Activated CD4-positive, alpha-beta T cell treated with anti-CD3 and anti-CD28 coated beads, Interleukin-2, Interleukin-4, amounts not matched to agents 100 ng/mL and 50 ng/mL, durations not matched to agents 16 hours and 8 hours (primary cell): ENCODE measurements at regions not wholly inside any gene's neighbourhood (a gene's known extent, or its start where the extent isn't known, plus 50 kb on each side); places are given as distances from the start of the nearest gene placed in this dataset.
"Not testable (repeated sequence)": the region's sequence is repeated elsewhere in the genome, so short reads cannot be mapped to it uniquely, and the experiment has no call there.

Source experiments
- DNase-seq: peaks from one replicate; pipeline ENCODE4 v3.0.0-alpha.2; 2020; ENCODE audit warnings: low spot score

DNA sequence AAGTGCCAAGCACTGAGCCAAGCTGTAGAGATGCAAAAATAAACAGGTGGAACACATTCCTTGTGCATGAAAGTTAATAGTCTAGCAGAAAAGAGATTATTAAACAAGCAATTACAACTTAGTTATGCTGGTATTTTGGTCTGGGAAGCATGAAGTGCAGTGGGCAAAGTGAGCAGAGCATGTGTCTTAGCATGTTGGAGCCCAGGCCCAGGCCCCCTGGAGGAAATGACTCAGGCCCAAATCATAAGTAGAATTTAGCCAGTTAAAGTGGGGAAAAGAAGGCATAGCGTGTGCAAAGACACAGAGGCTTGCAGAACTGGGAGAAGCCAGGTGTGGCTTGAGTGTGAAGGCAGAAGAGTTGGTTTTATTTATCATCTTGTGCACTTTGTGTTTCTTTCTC is 163.8 kb upstream of the ATP11B start:
- DNase-seq: no peak

GRCh38 chr3:182631183-182632076 is 161.9 kb upstream of the ATP11B start:
- no peak for DNase-seq

- DNase-seq: no peak
Measured at GRCh38 chr3:182632077-182632393, 161.3 kb upstream of the ATP11B start.

DNA sequence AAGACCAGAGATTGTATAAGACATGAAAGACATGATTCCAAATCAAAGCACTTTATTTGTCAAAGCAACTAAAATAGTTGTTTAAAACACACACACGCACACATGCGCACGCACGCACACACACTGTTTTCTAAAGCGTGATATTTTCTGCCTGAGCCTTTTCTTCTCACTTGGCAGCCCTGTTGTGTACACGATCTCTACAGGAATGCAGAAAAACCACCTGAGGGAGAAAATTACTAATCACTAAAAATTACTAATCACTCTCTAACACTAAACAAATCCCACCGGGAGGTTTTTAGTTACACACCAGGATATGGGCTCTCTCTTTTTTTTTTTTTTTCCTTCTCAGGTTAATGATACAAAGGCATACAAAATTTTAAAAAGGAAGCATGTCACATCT is 160.1 kb upstream of the ATP11B start:
- DNase-seq: no peak

- no peak for DNase-seq
Measured at GRCh38 chr3:182636646-182637045, 156.7 kb upstream of the ATP11B start.

DNA sequence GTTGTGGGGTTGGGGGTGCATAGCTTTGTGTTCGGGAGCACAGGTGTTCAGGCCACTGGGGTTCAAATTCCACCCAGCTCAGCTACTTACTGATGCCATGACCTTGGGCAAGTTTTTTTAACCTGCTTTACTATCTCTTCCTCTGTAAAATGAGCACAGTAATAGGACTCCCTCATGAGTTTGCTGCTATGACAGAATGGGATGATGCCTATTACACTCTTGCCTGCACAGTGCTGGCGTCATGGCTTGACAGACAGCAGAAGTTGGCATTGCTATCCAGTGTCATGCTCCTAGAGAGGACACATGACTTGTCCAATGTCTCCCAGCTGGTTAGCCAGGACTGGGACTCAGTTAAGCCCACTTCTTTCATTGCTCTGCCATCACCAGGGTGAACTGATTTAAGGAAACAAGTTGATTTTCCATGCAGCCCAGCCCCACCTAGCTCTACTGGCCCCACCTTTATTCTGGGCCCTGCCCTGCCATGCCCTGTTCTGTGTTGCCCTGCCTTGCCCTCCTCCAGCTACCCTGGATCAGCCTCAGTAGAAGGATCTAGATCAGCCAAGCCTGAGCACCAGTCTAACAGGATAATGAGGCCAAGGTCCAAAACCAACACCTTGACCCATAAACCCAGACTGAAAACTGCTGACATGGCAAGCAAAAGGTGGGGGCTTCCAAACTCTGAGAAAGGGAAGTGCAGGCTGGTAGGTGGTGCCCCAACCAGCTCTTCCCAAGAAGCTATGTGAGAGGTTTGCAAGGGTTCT is 155.8 kb upstream of the ATP11B start:
- no peak for DNase-seq

DNA sequence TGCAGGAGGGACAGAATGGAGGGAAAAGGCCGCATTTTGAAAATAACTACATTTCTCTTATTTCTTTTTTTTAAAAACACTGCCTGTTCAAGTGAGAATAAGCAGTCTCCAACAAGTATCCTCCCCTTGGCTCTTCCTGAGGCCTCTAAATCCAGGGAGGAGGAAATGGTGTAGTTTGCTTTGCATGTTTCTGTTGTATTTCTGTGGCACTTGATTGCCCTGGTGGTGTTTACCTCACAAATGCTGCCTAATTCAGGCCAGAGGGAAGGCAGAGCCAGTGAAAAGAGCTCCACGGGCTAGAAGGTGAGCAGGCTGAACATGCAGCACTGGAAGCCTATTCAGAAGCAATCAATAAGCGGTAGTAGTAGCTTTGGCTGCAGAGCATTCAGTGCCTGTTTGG is 149.3 kb upstream of the ATP11B start:
- DNase-seq: no peak

DNA sequence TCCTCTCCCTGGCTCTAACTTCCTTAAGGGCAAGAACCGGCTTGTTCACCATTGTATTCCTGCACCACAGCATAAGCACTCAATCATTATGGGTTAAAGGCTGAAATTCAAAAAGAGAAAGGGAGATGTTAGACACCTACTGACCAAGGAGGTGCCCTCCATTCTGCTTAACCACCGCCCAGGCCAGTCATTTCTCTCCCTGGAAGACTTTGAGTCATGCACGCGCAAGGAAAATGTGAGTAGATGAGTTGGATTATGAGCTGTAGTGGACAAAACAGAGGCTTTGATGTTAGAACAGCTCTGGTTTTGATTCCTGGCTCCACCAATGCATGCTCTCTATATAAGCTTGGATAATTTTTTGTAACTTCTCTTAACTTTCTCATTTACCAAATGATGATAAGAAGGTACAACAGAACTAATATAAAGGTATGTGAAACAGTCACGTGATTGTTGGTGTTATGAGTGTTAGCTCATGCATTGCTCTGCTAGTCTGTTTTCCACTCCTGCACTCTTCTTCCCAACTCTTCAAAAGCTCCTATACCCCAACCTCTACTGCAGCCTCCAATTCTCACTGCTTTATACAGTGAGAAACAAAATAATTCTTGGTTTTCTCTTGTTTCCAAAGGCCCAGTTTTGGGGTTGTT is 148.4 kb upstream of the ATP11B start:
- peak; percentile 74 for DNase-seq

- DNase-seq: no peak
Measured at GRCh38 chr3:182650568-182651128, 142.7 kb upstream of the ATP11B start.

GRCh38 chr3:182651461-182651860 is 141.8 kb upstream of the ATP11B start:
- DNase-seq: no peak

- DNase-seq: not testable (repeated sequence)
Measured at GRCh38 chr3:182653065-182653464, 140.2 kb upstream of the ATP11B start.

DNA sequence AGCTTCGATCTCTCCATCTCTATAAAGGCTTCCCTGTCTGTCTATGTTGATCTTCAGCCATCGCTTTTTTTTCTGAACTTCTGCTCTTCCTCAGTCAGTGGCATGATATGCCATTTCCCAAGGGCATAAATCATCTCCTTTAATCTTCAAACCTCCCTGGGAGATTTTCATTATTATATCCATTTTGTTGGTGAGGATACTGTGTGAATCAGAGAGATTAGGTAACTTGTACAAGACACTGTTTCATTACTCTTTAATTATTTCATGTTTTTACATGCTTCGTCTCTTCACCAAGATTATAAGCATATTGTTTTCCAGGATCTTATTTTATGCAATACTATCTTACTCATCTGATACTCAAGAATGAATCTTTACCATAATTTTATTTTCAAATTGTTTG is 124.8 kb upstream of the ATP11B start:
- no peak for DNase-seq

DNA sequence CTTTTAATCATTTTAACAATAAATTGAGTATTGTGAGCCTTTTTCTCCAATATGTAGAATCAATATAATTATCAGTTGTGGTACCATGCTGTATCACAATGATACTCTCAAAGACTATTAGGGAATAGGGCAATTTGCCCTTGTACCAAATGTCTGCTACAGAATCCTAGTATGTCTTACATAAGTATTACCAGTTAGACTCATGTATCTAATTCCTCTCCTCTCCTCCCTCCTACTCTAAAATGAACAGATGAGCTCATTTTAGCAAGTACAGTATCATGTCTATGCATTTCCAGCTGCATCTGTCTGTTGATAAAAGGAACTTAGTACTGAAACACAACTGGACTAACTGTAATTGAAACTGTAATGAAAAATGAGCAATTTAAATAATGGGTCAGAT is 124.3 kb upstream of the ATP11B start:
- DNase-seq: no peak

GRCh38 chr3:182671541-182671940 is 121.8 kb upstream of the ATP11B start:
- no peak for DNase-seq

GRCh38 chr3:182671942-182672341 is 121.4 kb upstream of the ATP11B start:
- no peak for DNase-seq

GRCh38 chr3:182673336-182673735 is 120.0 kb upstream of the ATP11B start:
- DNase-seq: no peak

DNA sequence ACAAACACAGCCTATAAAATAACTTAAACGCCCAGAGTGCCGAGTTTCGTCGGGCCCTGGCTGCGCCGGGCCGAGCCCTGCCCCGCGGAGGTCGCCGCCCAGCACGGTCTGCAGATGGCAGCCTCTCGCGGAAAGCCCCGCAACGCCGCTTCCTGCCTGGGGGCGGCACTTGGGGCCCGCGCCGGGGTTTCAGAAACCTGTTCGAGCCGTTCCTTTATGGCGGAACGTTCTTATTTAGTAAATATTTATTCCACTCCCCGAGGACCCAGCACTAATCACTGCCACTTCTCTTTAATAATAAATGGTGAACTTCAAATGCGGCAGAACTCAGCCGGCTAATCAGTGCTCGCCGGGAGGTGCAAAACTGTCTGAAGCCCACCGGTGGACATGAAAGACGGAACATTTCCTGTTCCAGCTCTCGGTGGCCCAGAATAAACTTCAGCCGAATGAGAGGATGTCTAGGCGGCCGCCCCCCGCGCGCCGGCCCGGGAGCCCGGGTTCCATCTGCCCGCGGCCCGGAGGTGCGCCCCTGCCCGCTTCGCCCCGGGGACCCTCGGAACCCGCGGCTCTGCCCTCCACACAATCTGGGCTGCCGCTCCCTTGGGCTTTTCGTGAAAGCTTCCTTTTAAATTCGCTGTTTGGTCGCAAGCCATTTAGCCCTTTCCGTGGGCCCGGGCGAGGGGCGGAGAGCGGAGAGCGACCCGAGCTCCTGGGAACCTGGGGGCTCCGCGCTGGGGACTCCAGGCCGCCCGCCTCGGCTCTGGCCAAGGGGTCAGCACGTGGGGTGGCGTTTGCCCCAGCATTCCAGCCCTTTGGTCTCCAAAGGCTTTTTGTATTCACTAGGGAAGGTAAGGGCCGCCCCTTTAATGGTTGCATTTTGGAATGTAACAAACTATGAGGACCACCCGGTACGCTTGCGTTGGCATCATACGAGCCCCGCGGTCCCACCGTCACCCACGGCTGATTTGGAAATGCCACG is 110.8 kb upstream of the ATP11B start:
- DNase-seq: peak; percentile 62

- DNase-seq: peak; percentile 72
Measured at GRCh38 chr3:182683453-182683852, 109.9 kb upstream of the ATP11B start.

GRCh38 chr3:182683858-182684257 is 109.4 kb upstream of the ATP11B start:
- DNase-seq: no peak

GRCh38 chr3:182686033-182686886 is 107.0 kb upstream of the ATP11B start:
- DNase-seq: no peak
